ENCODE measurements at regions not wholly inside any gene's neighbourhood (a gene's known extent, or its start where the extent isn't known, plus 50 kb on each side); places are given as distances from the start of the nearest gene placed in this dataset.

DNA sequence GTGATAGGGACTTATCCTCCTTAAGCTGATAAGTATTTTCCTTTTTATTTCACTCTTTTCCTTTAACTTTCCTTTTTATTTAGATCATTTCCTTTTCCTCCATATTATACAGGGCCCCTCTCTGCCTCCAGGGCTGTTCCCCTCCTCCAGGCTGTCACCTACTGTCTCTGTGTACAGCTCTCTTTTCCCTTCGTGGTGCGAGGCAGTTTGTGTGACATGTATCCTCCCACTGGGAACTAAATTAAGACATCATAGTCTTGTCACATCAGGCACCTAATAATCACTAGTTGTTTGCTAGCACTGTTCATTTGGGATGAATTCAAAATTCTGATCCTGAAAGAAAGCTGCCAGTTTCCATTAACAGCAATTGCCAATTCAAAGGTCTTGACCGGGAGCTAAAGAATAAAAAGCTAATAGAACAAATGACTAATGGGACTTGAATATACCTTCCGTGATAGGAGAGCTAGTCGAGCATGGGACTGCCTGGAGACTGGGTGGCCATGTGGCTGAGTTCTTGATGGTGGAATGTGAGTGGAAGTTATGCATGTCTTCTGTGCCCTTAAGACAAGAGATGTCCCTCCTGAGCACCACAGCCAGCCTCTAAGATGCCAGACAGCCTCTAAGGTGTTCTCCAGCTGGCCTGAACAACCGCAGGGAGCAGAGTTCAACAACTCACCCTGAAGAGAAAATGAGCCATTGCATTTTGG is 77.7 kb upstream of the LRRC55 start:
- no peak overlapping the region for H3K27ac ChIP-seq (ENCODE audit: low read length)
- H4K20me1 ChIP-seq (ENCODE audit: insufficient read depth, low read length), result no peaks in the 10 kb centered on the region
- no peaks in the 10 kb centered on the region for H3K9me2 ChIP-seq (replicated peaks; ENCODE audit: insufficient read depth, low read length)
- H3K27me3 ChIP-seq (replicated peaks; ENCODE audit: insufficient read depth, low read length), result no peaks in the 10 kb centered on the region
- H3K9ac ChIP-seq (ENCODE audit: low read length), result no peak overlapping the region
- H2AFZ ChIP-seq (ENCODE audit: low read length), result no peak overlapping the region
- no peak overlapping the region for H3K4me2 ChIP-seq (ENCODE audit: low read depth, low read length)
- no peaks in the 10 kb centered on the region for H3K36me3 ChIP-seq (replicated peaks; ENCODE audit: insufficient read depth, low read length)
- no peaks in the 10 kb centered on the region for H3K79me2 ChIP-seq (ENCODE audit: low read length)
- H3K4me1 ChIP-seq (ENCODE audit: low read length), result no peaks in the 10 kb centered on the region
- no peaks in the 10 kb centered on the region; the same call in 1 of the 2 replicates for H3F3A ChIP-seq (ENCODE audit: insufficient read depth, low read length)
- DNase-seq, result no peak
- H3K4me3 ChIP-seq (ENCODE audit: low read length), result no peak overlapping the region
- no peaks in the 10 kb centered on the region for H3K9me3 ChIP-seq (replicated peaks; ENCODE audit: insufficient read depth, low read length)
- TF ChIP-seq CTCF (IDR thresholded peaks at IDR 0.05; ENCODE audit: low read length) (no peak), EZH2 (optimal IDR thresholded peaks at IDR 0.05; ENCODE audit: low read depth, low read length) (no peak), EZH2phosphoT487 (IDR thresholded peaks at IDR 0.05; ENCODE audit: low read length) (no peak)

- H3K4me2 ChIP-seq (ENCODE audit: low read depth, low read length), result no peak overlapping the region
- H3K9ac ChIP-seq (ENCODE audit: low read length), result no peak overlapping the region
- no peaks in the 10 kb centered on the region for H3K27me3 ChIP-seq (replicated peaks; ENCODE audit: insufficient read depth, low read length)
- H4K20me1 ChIP-seq (ENCODE audit: insufficient read depth, low read length), result no peaks in the 10 kb centered on the region
- no peaks in the 10 kb centered on the region for H3K4me1 ChIP-seq (ENCODE audit: low read length)
- no peak overlapping the region for H2AFZ ChIP-seq (ENCODE audit: low read length)
- H3K9me2 ChIP-seq (replicated peaks; ENCODE audit: insufficient read depth, low read length), result no peaks in the 10 kb centered on the region
- H3K9me3 ChIP-seq (replicated peaks; ENCODE audit: insufficient read depth, low read length), result no peaks in the 10 kb centered on the region
- no peaks in the 10 kb centered on the region for H3F3A ChIP-seq (ENCODE audit: insufficient read depth, low read length)
- H3K27ac ChIP-seq (ENCODE audit: low read length), result no peak overlapping the region
- no peak for DNase-seq
- no peaks in the 10 kb centered on the region for H3K36me3 ChIP-seq (replicated peaks; ENCODE audit: insufficient read depth, low read length)
- TF ChIP-seq EZH2 (optimal IDR thresholded peaks at IDR 0.05; ENCODE audit: low read depth, low read length) (no peak), CTCF (IDR thresholded peaks at IDR 0.05; ENCODE audit: low read length) (no peak), EZH2phosphoT487 (IDR thresholded peaks at IDR 0.05; ENCODE audit: low read length) (no peak)
- no peaks in the 10 kb centered on the region for H3K79me2 ChIP-seq (ENCODE audit: low read length)
- no peak overlapping the region for H3K4me3 ChIP-seq (ENCODE audit: low read length)
Observed at GRCh38 chr11:57109331-57109730, 72.4 kb upstream of the LRRC55 start.

- Histone ChIP-seq H3K4me1 (ENCODE audit: low read length) (no peaks in the 10 kb centered on the region), H3K36me3 (replicated peaks; ENCODE audit: insufficient read depth, low read length) (no peaks in the 10 kb centered on the region), H2AFZ (ENCODE audit: low read length) (no peak overlapping the region), H3K4me2 (ENCODE audit: low read depth, low read length) (no peak overlapping the region), H4K20me1 (ENCODE audit: insufficient read depth, low read length) (no peaks in the 10 kb centered on the region), H3K27ac (ENCODE audit: low read length) (no peak overlapping the region), H3K79me2 (ENCODE audit: low read length) (no peaks in the 10 kb centered on the region), H3K4me3 (ENCODE audit: low read length) (no peak overlapping the region), H3K9me3 (replicated peaks; ENCODE audit: insufficient read depth, low read length) (no peaks in the 10 kb centered on the region), H3K9ac (ENCODE audit: low read length) (no peak overlapping the region), H3K27me3 (replicated peaks; ENCODE audit: insufficient read depth, low read length) (no peaks in the 10 kb centered on the region), H3F3A (ENCODE audit: insufficient read depth, low read length) (no peaks in the 10 kb centered on the region), H3K9me2 (replicated peaks; ENCODE audit: insufficient read depth, low read length) (no peaks in the 10 kb centered on the region)
- TF ChIP-seq EZH2 (optimal IDR thresholded peaks at IDR 0.05; ENCODE audit: low read depth, low read length) (no peak), CTCF (IDR thresholded peaks at IDR 0.05; ENCODE audit: low read length) (no peak), EZH2phosphoT487 (IDR thresholded peaks at IDR 0.05; ENCODE audit: low read length) (no peak)
- DNase-seq, result no peak
Observed at GRCh38 chr11:57111619-57112018, 70.1 kb upstream of the LRRC55 start.

Measured in MM.1S (cell line).